NB4 (cell line): ENCODE measurements at regions not wholly inside any gene's neighbourhood (a gene's known extent, or its start where the extent isn't known, plus 50 kb on each side); places are given as distances from the start of the nearest gene placed in this dataset.

Source experiments
- DNase-seq: peaks from one replicate; pipeline ENCODE4 v3.0.0; 2010; ENCODE audit warnings: low read depth
- H3K4me3 ChIP-seq: one replicate; pipeline ENCODE4 v1.5.1; 2011; ENCODE audit warnings: mild to moderate bottlenecking, low read depth, low read length, moderate library complexity
- MYC ChIP-seq: IDR thresholded peaks from 2 replicates; pipeline ENCODE4 v1.6.1; 2011; ENCODE audit warnings: low read depth, low read length
- POLR2A ChIP-seq: IDR thresholded peaks from 2 replicates; pipeline ENCODE4 v1.6.1; 2011; ENCODE audit warnings: mild to moderate bottlenecking; ENCODE audit not compliant: insufficient read length; ENCODE audit errors: extremely low read depth
- TF ChIP-seq, protein P1 (sequence below): IDR thresholded peaks from 2 replicates; pipeline ENCODE4 v1.6.1; 2011; ENCODE audit warnings: low read depth, low read length
- TF ChIP-seq, protein P2 (sequence below): IDR thresholded peaks from one replicate; pipeline ENCODE4 v1.5.1; 2012; ENCODE audit warnings: low read depth, low read length

DNA sequence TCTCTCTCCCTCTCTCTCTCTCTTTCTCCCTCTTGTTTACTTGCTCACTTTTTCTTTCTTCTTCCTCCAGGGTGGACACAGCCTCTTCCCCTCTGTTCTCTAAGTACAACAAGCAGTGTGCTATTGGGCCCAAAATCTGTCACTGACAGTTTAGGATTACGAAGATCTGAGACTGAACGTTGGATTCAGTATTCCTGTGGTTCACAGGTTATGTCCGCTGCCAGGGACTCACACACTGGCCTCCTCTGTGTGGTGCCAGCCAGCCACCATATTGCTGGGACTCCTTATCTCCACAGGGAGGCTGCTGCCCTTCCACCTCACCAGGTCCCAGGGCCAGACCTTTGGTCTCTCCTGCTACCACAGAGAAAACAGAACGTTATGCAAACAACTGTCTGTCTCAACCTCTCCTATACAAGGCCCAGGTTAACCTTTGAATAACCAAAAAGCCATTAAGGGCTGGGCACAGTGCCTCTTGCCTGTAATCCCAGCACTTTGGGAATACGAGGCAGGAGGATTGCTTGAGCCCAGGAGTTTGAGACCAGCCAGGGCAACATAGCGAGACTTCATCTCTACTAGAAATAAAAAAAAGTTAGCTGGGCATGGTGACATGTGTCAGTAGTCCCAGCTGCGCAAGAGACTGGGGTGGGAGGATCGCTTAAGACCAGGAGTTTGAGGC lies 171.9 kb upstream of the RAB4A start:
- no peak for TF ChIP-seq MYC
- TF ChIP-seq, protein P1, sequence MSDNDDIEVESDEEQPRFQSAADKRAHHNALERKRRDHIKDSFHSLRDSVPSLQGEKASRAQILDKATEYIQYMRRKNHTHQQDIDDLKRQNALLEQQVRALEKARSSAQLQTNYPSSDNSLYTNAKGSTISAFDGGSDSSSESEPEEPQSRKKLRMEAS, result no peak
- no peak for TF ChIP-seq POLR2A
- TF ChIP-seq, protein P2, sequence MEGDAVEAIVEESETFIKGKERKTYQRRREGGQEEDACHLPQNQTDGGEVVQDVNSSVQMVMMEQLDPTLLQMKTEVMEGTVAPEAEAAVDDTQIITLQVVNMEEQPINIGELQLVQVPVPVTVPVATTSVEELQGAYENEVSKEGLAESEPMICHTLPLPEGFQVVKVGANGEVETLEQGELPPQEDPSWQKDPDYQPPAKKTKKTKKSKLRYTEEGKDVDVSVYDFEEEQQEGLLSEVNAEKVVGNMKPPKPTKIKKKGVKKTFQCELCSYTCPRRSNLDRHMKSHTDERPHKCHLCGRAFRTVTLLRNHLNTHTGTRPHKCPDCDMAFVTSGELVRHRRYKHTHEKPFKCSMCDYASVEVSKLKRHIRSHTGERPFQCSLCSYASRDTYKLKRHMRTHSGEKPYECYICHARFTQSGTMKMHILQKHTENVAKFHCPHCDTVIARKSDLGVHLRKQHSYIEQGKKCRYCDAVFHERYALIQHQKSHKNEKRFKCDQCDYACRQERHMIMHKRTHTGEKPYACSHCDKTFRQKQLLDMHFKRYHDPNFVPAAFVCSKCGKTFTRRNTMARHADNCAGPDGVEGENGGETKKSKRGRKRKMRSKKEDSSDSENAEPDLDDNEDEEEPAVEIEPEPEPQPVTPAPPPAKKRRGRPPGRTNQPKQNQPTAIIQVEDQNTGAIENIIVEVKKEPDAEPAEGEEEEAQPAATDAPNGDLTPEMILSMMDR, result no peak
- no peak overlapping the region for H3K4me3 ChIP-seq
- peak; percentile 36 for DNase-seq

DNA sequence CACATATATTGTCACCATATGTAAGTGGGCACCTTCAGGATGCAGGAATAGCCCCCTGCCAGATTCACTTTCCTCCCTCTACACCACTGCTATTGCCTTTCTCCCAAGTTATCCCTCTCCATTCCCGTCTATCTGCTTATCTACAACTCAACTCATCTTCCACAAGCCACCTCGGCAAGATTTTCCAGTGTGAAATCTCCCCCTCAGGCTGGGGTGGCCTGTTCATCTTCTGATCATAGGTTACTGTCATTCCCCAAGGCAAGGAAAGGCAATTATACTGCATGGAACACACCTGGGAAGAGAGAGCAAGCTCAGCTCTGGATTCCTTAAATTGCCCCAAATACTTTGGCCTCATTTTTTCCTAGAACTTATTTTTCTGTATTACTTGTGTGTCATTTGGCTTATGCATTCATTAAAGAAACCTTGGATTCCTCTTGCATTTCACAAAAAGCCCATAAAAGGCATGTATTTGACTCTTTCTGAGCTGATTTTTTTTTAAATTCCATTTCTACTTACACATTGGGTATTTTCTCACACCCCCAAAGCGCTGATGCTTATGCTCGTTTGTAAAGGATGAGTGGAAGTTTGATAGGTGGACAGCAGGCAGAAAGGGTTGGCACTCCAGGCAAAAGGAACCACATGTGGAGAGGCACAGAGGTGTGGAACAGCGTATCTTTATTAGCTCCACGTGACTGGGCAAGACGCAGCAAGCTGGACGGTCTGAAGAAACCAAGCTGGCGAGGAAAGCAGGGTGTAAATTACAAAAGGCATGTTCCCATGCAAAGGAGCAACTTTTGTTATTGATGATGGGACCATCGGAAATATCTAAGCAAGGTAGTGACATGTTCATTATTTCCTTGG lies 169.7 kb upstream of the RAB4A start:
- no peak overlapping the region for H3K4me3 ChIP-seq
- TF ChIP-seq, protein P2, result no peak
- no peak for TF ChIP-seq MYC
- TF ChIP-seq, protein P1, result no peak
- TF ChIP-seq POLR2A, result no peak
- DNase-seq, result no peak

DNA sequence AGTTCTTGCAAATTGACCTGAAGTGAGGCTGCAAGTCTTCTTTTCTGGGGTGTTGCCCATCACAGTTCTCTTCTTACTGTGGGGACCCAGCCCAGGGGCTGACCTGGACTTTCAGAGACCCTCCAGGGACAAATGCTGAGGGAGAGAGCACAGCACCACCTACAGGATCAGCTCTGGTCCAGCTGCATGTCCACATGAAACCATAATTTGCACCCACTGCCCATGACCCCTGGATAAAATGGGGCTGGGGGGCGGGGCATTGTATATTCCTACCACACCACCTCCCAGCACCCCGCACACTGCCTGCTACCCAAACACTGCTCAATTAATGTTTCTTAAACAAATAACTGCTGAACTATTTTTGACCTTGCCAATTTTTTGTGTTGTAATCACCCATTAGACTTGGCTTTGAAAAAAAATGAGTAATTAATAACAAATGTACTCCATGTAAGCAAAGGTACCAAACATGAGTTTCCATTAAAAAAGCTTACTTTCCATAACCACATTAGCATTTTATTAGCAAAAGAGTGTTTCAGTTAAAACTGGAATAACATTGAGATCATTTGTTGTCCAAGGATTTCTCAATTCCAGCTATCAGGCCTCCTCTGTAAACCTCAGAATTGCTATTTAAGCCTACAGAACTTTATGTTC lies 168.0 kb upstream of the RAB4A start:
- no peak overlapping the region for H3K4me3 ChIP-seq
- no peak for TF ChIP-seq POLR2A
- TF ChIP-seq, protein P2, result no peak
- peak; percentile 29 for DNase-seq

DNA sequence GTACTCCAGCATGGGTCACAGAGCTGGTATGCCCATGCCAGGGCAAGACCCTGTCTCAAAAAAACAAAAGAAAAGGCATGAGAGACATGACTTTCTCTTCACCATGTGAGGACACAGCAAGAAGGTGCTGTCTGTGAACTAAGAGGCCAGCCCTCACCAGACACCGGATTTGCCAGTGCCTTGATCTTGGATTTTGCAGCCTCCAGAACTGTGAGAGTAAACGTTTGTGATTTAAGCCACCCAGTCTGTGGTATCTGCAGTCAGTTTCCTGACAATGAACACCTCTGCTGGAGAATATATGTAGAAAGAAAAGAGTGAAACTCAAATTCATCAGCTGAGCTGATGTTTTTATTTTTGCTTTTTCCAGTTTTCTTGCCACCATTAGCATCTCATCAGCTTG lies 166.3 kb upstream of the RAB4A start:
- TF ChIP-seq POLR2A (no peak), MYC (no peak)
- TF ChIP-seq, protein P2, result no peak
- TF ChIP-seq, protein P1, result no peak
- DNase-seq, result no peak
- no peak overlapping the region for H3K4me3 ChIP-seq

DNA sequence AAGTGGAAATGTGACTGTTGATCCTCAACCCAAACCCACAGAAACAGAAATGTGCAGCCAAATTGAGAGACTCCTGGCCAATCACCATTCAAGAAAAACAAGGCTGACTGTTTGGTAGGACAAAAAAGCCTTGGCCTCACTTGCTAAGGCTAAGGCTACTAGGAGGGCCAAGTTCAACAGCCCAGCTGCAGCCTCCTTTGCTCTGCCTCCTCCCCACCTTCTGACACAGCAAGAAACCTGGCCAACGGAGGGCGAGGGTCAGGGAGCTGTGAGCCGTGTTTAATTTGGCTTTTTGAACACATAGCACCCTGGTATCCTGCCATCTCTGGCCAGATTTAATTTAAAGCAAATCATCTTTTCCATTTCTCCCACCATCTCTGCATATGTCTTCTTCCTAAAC lies 165.8 kb upstream of the RAB4A start:
- DNase-seq, result no peak
- no peak overlapping the region for H3K4me3 ChIP-seq
- TF ChIP-seq MYC (no peak), POLR2A (no peak)
- TF ChIP-seq, protein P1, result no peak
- TF ChIP-seq, protein P2, result no peak
